Nephron (organoid): ENCODE measurements at regions not wholly inside any gene's neighbourhood (a gene's known extent, or its start where the extent isn't known, plus 50 kb on each side); places are given as distances from the start of the nearest gene placed in this dataset.

ENCODE experiments used
- H3K27ac Mint-ChIP-seq, 3 experiments: 2 replicates each; pipeline ENCODE4 v1.8.0; 2020; ENCODE audit warnings: mixed read lengths in 3 of 3, mild to moderate bottlenecking in 2 of 3, moderate library complexity in 1 of 3
- H3K27me3 Mint-ChIP-seq: 2 replicates; pipeline ENCODE4 v1.8.0; 2021; ENCODE audit warnings: low read depth, mild to moderate bottlenecking, moderate library complexity, mixed read lengths
- H3K36me3 Mint-ChIP-seq: 2 replicates; pipeline ENCODE4 v1.8.0; 2020; ENCODE audit warnings: low read depth, mixed read lengths
- H3K4me1 Mint-ChIP-seq: 2 replicates; pipeline ENCODE4 v1.8.0; 2020; ENCODE audit warnings: mixed read lengths
- H3K4me3 Mint-ChIP-seq, 3 experiments: 2 replicates each; pipeline ENCODE4 v1.8.0; 2020; ENCODE audit warnings: mild to moderate bottlenecking in 3 of 3, mixed read lengths in 3 of 3, moderate library complexity in 2 of 3
- H3K9me3 Mint-ChIP-seq: 2 replicates; pipeline ENCODE4 v1.8.0; 2020; ENCODE audit warnings: mixed read lengths
- CTCF ChIP-seq, 3 experiments: fragments of 200-600 bp; sonication (generic); IDR thresholded peaks; one replicate each; pipeline ENCODE4 v1.5.0; 2021; ENCODE audit warnings: antibody characterized with exemption in 3 of 3; ENCODE audit not compliant: unreplicated experiment in 3 of 3

DNA sequence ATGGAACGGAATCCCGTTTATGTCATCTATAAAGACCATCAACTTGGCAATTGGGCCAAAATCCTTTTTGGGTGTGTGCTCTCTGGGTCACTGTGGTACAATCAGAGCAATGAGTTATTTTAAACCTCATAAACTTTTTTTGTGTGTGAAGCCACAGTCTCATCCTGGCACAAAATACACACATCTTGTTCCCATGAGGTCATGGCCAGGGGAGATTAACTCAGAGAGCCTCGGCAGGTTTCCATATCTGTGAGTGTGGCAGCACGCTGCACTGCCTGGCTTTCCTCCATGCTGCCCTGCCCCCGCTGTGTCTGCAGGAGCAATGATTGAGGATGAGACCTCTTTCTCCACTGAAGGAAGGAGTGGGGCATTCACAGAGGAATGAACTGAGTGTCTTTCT, 54.0 kb upstream of the DLG1 start:
- peaks cover 2% of the 10 kb centered on the region for H3K9me3 Mint-ChIP-seq
- H3K4me3 Mint-ChIP-seq = no peak overlapping the region
- no peaks in the 10 kb centered on the region for H3K27me3 Mint-ChIP-seq

GRCh38 chr3:197350446-197350845, 52.0 kb upstream of the DLG1 start:
- Mint-ChIP-seq H3K27ac (peak overlapping the region in 1 of 3 experiments; percentile 36), H3K4me3 (no peak overlapping the region), H3K27me3 (no peaks in the 10 kb centered on the region), H3K9me3 (no peaks in the 10 kb centered on the region), H3K36me3 (no peaks in the 10 kb centered on the region), H3K4me1 (peaks cover 38% of the 10 kb centered on the region)
- no peak for TF ChIP-seq CTCF (IDR thresholded peaks at IDR 0.05; ENCODE audit: unreplicated experiment in 3 of 3)

More for the DNA sequence above, 54.0 kb upstream of the DLG1 start:
- TF ChIP-seq CTCF (IDR thresholded peaks at IDR 0.05; ENCODE audit: unreplicated experiment in 3 of 3) = no peak
- Mint-ChIP-seq H3K36me3 (no peaks in the 10 kb centered on the region), H3K27ac (peak overlapping the region; percentile 92 to 97 (median 97)), H3K4me1 (peaks cover 47% of the 10 kb centered on the region)

GRCh38 chr3:197349368-197349767, 51.0 kb upstream of the DLG1 start:
- Mint-ChIP-seq H3K9me3 (no peaks in the 10 kb centered on the region), H3K36me3 (no peaks in the 10 kb centered on the region), H3K27ac (no peak overlapping the region), H3K4me1 (peaks cover 29% of the 10 kb centered on the region), H3K4me3 (no peak overlapping the region), H3K27me3 (no peaks in the 10 kb centered on the region)
- TF ChIP-seq CTCF (IDR thresholded peaks at IDR 0.05; ENCODE audit: unreplicated experiment in 3 of 3) = no peak
